Activated CD4-positive, alpha-beta T cell treated with anti-CD3 and anti-CD28 coated beads for 36 hours (primary cell): ENCODE measurements at regions not wholly inside any gene's neighbourhood (a gene's known extent, or its start where the extent isn't known, plus 50 kb on each side); places are given as distances from the start of the nearest gene placed in this dataset.

ENCODE experiments used
- ATAC-seq: fragments of 200-7000 bp; cut with Tn5 transposase; one replicate; pipeline ENCODE4 v1.10.0; 2021; ENCODE audit warnings: mild to moderate bottlenecking, moderate library complexity
- CTCF ChIA-PET: fragments of 350-600 bp; sonication (Branson Sonifier 250); formaldehyde crosslinking; loops from one replicate; lab custom pipeline; 2021; ENCODE audit warnings: antibody characterized with exemption; lab: Charles Lee
- POLR2A ChIA-PET: fragments of 350-600 bp; sonication (Branson Sonifier 250); formaldehyde crosslinking; loops from one replicate; lab custom pipeline; 2021; ENCODE audit warnings: antibody characterized with exemption, inconsistent platforms; lab: Charles Lee
- DNase-seq: peaks from one replicate; pipeline ENCODE4 v3.0.0-alpha.2; 2020
- H3K27ac Mint-ChIP-seq: one replicate; pipeline ENCODE4 v1.8.0; 2021; ENCODE audit warnings: mixed read lengths
- H3K27me3 Mint-ChIP-seq: one replicate; pipeline ENCODE4 v1.8.0; 2021; ENCODE audit warnings: mixed read lengths
- H3K36me3 Mint-ChIP-seq: one replicate; pipeline ENCODE4 v1.8.0; 2021; ENCODE audit warnings: low read depth, mixed read lengths
- H3K4me1 Mint-ChIP-seq: one replicate; pipeline ENCODE4 v1.8.0; 2021; ENCODE audit warnings: mixed read lengths
- H3K4me3 Mint-ChIP-seq: one replicate; pipeline ENCODE4 v1.8.0; 2021; ENCODE audit warnings: mild to moderate bottlenecking, moderate library complexity, mixed read lengths
- H3K9me3 Mint-ChIP-seq: one replicate; pipeline ENCODE4 v1.8.0; 2021; ENCODE audit warnings: low read depth, mixed read lengths
- intact Hi-C, 2 experiments: fragments of 100-400 bp; cut with DNase I in 1 of 2; cut with micrococcal nuclease in 1 of 2; formaldehyde crosslinking; loops; one replicate each; pipeline versions ENCODE4 v1.14.2 to v1.15.1; 2022 to 2024; cut with DNase I, micrococcal nuclease

GRCh38 chr7:26525398-26526264, 234.0 kb downstream of the SNX10 start:
- Mint-ChIP-seq H3K9me3 (no peaks in the 10 kb centered on the region), H3K4me1 (no peaks in the 10 kb centered on the region), H3K27ac (no peak overlapping the region), H3K27me3 (peaks cover 4% of the 10 kb centered on the region), H3K36me3 (no peaks in the 10 kb centered on the region), H3K4me3 (no peak overlapping the region)
- ChIA-PET CTCF (no interaction called here), POLR2A (no interaction called here)
- intact Hi-C loops = no loop called here
- ATAC-seq = no peak
- DNase-seq = no peak

- ATAC-seq (no peak), DNase-seq (no peak)
- CTCF ChIA-PET = no interaction called here
- no peak overlapping the region for H3K4me3 Mint-ChIP-seq
- H3K4me1 Mint-ChIP-seq = no peaks in the 10 kb centered on the region
- intact Hi-C loops = no loop called here
- H3K27me3 Mint-ChIP-seq = peaks cover 2% of the 10 kb centered on the region
- POLR2A ChIA-PET = no interaction called here
- H3K9me3 Mint-ChIP-seq = no peaks in the 10 kb centered on the region
- no peaks in the 10 kb centered on the region for H3K36me3 Mint-ChIP-seq
- no peak overlapping the region for H3K27ac Mint-ChIP-seq
These were observed 234.6 kb downstream of the SNX10 start for GRCh38 chr7:26526265-26526587.

- Mint-ChIP-seq H3K4me3 (no peak overlapping the region), H3K36me3 (no peaks in the 10 kb centered on the region), H3K27ac (no peak overlapping the region), H3K4me1 (no peaks in the 10 kb centered on the region), H3K9me3 (no peaks in the 10 kb centered on the region), H3K27me3 (peaks cover 20% of the 10 kb centered on the region)
- intact Hi-C loops = no loop called here
- ChIA-PET POLR2A (no interaction called here), CTCF (interaction anchor here (0.7 to 1.2 kb wide), 3 partner anchors 10 to 639 kb away, joined by 3 to 4 read pairs (median 4); no protein-coding TSS in a partner anchor)
- DNase-seq = no peak
- ATAC-seq = no peak
These were observed 240.3 kb downstream of the SNX10 start for GRCh38 chr7:26531926-26532325.

GRCh38 chr7:26532471-26532870, 240.8 kb downstream of the SNX10 start:
- Mint-ChIP-seq H3K36me3 (no peaks in the 10 kb centered on the region), H3K4me1 (no peaks in the 10 kb centered on the region), H3K4me3 (no peak overlapping the region), H3K27ac (no peak overlapping the region), H3K9me3 (no peaks in the 10 kb centered on the region), H3K27me3 (peaks cover 24% of the 10 kb centered on the region)
- no peak for DNase-seq
- CTCF ChIA-PET = interaction anchor here (0.8 to 1.2 kb wide), 2 partner anchors 163 to 640 kb away, joined by 4 read pairs; no protein-coding TSS in a partner anchor
- POLR2A ChIA-PET = no interaction called here
- ATAC-seq = no peak
- intact Hi-C loops = no loop called here

GRCh38 chr7:26533217-26533616, 241.6 kb downstream of the SNX10 start:
- no peak overlapping the region for H3K27ac Mint-ChIP-seq
- H3K36me3 Mint-ChIP-seq = no peaks in the 10 kb centered on the region
- no peak for ATAC-seq
- peaks cover 28% of the 10 kb centered on the region for H3K27me3 Mint-ChIP-seq
- CTCF ChIA-PET = interaction anchor here (1.2 kb wide), 1 partner anchor 163 kb away, joined by 4 read pairs; no protein-coding TSS in a partner anchor
- DNase-seq = no peak
- H3K4me1 Mint-ChIP-seq = no peaks in the 10 kb centered on the region
- no peaks in the 10 kb centered on the region for H3K9me3 Mint-ChIP-seq
- POLR2A ChIA-PET = interaction anchor here (0.6 kb wide), 1 partner anchor 670 kb away, joined by 5 read pairs; no protein-coding TSS in a partner anchor
- intact Hi-C loops = no loop called here
- H3K4me3 Mint-ChIP-seq = no peak overlapping the region

GRCh38 chr7:26534649-26535482, 243.2 kb downstream of the SNX10 start:
- ChIA-PET POLR2A (no interaction called here), CTCF (interaction anchor here (1.0 to 1.5 kb wide), 2 partner anchors 16 to 165 kb away, joined by 3 to 6 read pairs; no protein-coding TSS in a partner anchor)
- DNase-seq (peak; percentile 9), ATAC-seq (peak; percentile 47)
- Mint-ChIP-seq H3K27me3 (peaks cover 32% of the 10 kb centered on the region), H3K9me3 (no peaks in the 10 kb centered on the region), H3K36me3 (no peaks in the 10 kb centered on the region), H3K27ac (no peak overlapping the region), H3K4me3 (no peak overlapping the region), H3K4me1 (no peaks in the 10 kb centered on the region)
- intact Hi-C loops = no loop called here

- Mint-ChIP-seq H3K27ac (no peak overlapping the region), H3K4me1 (no peaks in the 10 kb centered on the region), H3K9me3 (no peaks in the 10 kb centered on the region), H3K4me3 (no peak overlapping the region), H3K36me3 (no peaks in the 10 kb centered on the region), H3K27me3 (peaks cover 32% of the 10 kb centered on the region)
- ChIA-PET POLR2A (interaction anchor here (0.7 kb wide), 1 partner anchor 1006 kb away, joined by 3 read pairs; no protein-coding TSS in a partner anchor), CTCF (interaction anchor here (0.6 to 1.5 kb wide), 4 partner anchors 13 to 179 kb away, joined by 3 to 6 read pairs (median 4); no protein-coding TSS in a partner anchor)
- intact Hi-C loops = no loop called here
- no peak for ATAC-seq
- no peak for DNase-seq
These were observed 243.9 kb downstream of the SNX10 start for GRCh38 chr7:26535483-26536007.

- no peak overlapping the region for H3K27ac Mint-ChIP-seq
These were observed 246.6 kb downstream of the SNX10 start for GRCh38 chr7:26538216-26538615.

GRCh38 chr7:26538689-26539088, 247.0 kb downstream of the SNX10 start:
- H3K27ac Mint-ChIP-seq = no peak overlapping the region
- H3K9me3 Mint-ChIP-seq = no peaks in the 10 kb centered on the region
- H3K4me3 Mint-ChIP-seq = no peak overlapping the region
- peaks cover 35% of the 10 kb centered on the region for H3K27me3 Mint-ChIP-seq
- DNase-seq (no peak), ATAC-seq (no peak)
- ChIA-PET CTCF (no interaction called here), POLR2A (no interaction called here)
- no peaks in the 10 kb centered on the region for H3K36me3 Mint-ChIP-seq
- no peaks in the 10 kb centered on the region for H3K4me1 Mint-ChIP-seq
- intact Hi-C loops = no loop called here

More at GRCh38 chr7:26538216-26538615, 246.6 kb downstream of the SNX10 start:
- DNase-seq = no peak
- no peak for ATAC-seq
- ChIA-PET POLR2A (no interaction called here), CTCF (no interaction called here)
- H3K4me3 Mint-ChIP-seq = no peak overlapping the region
- H3K27me3 Mint-ChIP-seq = peaks cover 36% of the 10 kb centered on the region
- intact Hi-C loops = no loop called here
- no peaks in the 10 kb centered on the region for H3K36me3 Mint-ChIP-seq
- no peaks in the 10 kb centered on the region for H3K9me3 Mint-ChIP-seq
- no peaks in the 10 kb centered on the region for H3K4me1 Mint-ChIP-seq

- peaks cover 15% of the 10 kb centered on the region for H3K27me3 Mint-ChIP-seq
- DNase-seq (no peak), ATAC-seq (no peak)
- no peak overlapping the region for H3K4me3 Mint-ChIP-seq
- no peaks in the 10 kb centered on the region for H3K4me1 Mint-ChIP-seq
- intact Hi-C loops = no loop called here
- ChIA-PET POLR2A (no interaction called here), CTCF (no interaction called here)
- H3K9me3 Mint-ChIP-seq = no peaks in the 10 kb centered on the region
- no peaks in the 10 kb centered on the region for H3K36me3 Mint-ChIP-seq
- H3K27ac Mint-ChIP-seq = no peak overlapping the region
These were observed 251.7 kb downstream of the SNX10 start for GRCh38 chr7:26543340-26543739.

GRCh38 chr7:26543951-26544350, 252.3 kb downstream of the SNX10 start:
- Mint-ChIP-seq H3K36me3 (no peaks in the 10 kb centered on the region), H3K9me3 (no peaks in the 10 kb centered on the region), H3K4me3 (no peak overlapping the region), H3K27me3 (peaks cover 14% of the 10 kb centered on the region), H3K4me1 (no peaks in the 10 kb centered on the region), H3K27ac (no peak overlapping the region)
- ChIA-PET CTCF (no interaction called here), POLR2A (no interaction called here)
- intact Hi-C loops = no loop called here
- no peak for DNase-seq
- ATAC-seq = no peak
